ENCODE measurements at regions not wholly inside any gene's neighbourhood (a gene's known extent, or its start where the extent isn't known, plus 50 kb on each side); places are given as distances from the start of the nearest gene placed in this dataset.

DNA sequence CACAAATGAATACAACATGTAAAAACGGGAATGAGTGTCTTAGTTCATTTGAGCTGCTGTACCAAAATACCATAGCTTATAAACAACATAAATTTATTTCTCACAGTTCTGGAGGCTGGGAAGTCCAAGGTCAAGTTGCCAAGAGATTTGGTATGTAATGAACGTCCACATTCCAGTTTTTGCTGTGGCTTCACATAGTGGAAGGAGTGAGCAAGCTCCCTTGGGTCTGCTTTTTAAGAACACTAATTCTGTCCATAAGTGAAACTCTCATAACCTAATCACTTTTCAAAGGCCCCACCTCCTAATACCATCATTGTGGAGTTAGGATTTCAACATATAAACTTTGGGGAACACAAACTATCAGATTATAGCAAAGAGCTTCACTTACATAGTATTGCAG lies 1189.6 kb downstream of the PCDH9 start:
- ChIA-PET CTCF (no interaction called here), POLR2A (ENCODE audit: unreplicated experiment) (no interaction called here)
- intact Hi-C loops (cut with micrococcal nuclease) = no loop called here
- no peak overlapping the region for H3K56ac ChIP-seq (ENCODE audit: extremely low read depth, insufficient read depth, low read length)
- BruUV-seq (replicated peaks) = no TSS peak
- H4K91ac ChIP-seq (ENCODE audit: insufficient read depth, low read depth, low read length) = no peak overlapping the region
- no peak overlapping the region for H2BK5ac ChIP-seq (ENCODE audit: low read depth, low read length, poor library complexity, severe bottlenecking)
- no peak overlapping the region for H3K4me3 ChIP-seq (ENCODE audit: insufficient read depth, low read depth, low read length)
- H4K5ac ChIP-seq (ENCODE audit: low read depth, low read length) = no peak overlapping the region
- no peak overlapping the region for H3K4ac ChIP-seq (ENCODE audit: low read depth, low read length)
- no peaks in the 10 kb centered on the region for H3K27me3 ChIP-seq (ENCODE audit: control insufficient read depth, insufficient read depth, low read length)
- no peaks in the 10 kb centered on the region for H3K4me1 ChIP-seq (ENCODE audit: control insufficient read depth, insufficient read depth, low read length)
- ATAC-seq (ENCODE audit: low read depth) (no peak), DNase-seq (no peak)
- dilution Hi-C loops (cut with HindIII; ENCODE audit: low sequenced_read_pairs, unreplicated experiment) = no loop called here
- no peak overlapping the region for H3K14ac ChIP-seq (replicated peaks; ENCODE audit: low read depth, low read length)
- H3K27ac ChIP-seq (ENCODE audit: insufficient read depth, low read length) = no peak overlapping the region
- no peak overlapping the region for H2AK5ac ChIP-seq (ENCODE audit: low read depth, low read length)
- H2AK9ac ChIP-seq (replicated peaks; ENCODE audit: low read depth, low read length, poor library complexity) = no peak overlapping the region
- no peaks in the 10 kb centered on the region for H3K9me3 ChIP-seq (ENCODE audit: control insufficient read depth, insufficient read depth, low read length)
- H4K20me1 ChIP-seq (ENCODE audit: insufficient read depth, low read length) = no peaks in the 10 kb centered on the region
- H2BK15ac ChIP-seq (ENCODE audit: low read depth, low read length) = no peak overlapping the region
- H3K9me1 ChIP-seq (ENCODE audit: insufficient read depth, low read length) = no peaks in the 10 kb centered on the region; the same call in 1 of the 2 replicates
- H4K8ac ChIP-seq (ENCODE audit: low read depth in 2 of 2, low read length in 2 of 2) = no peak overlapping the region
- no peak overlapping the region for H2BK20ac ChIP-seq (ENCODE audit: low read depth, low read length)
- no peak overlapping the region for H3K9ac ChIP-seq (ENCODE audit: low read depth, low read length)
- H2BK120ac ChIP-seq (ENCODE audit: low read depth, low read length) = no peak overlapping the region
- no peak overlapping the region for H3K23ac ChIP-seq (ENCODE audit: low read depth, low read length)
- in situ Hi-C loops (cut with MboI; ENCODE audit: low sequenced_read_pairs) = no loop called here
- H3K4me2 ChIP-seq (ENCODE audit: low read depth, low read length) = no peak overlapping the region
- H2AFZ ChIP-seq (replicated peaks; ENCODE audit: low read length, poor library complexity) = no peak overlapping the region
- no peaks in the 10 kb centered on the region for H3K36me3 ChIP-seq (ENCODE audit: control insufficient read depth, insufficient read depth, low read length)
- WGBS, 2 experiments (ENCODE audit: extremely low coverage in 2 of 2, insufficient read length in 1 of 2) = no CpG with 5 or more reads among the region's 2 CpGs
- TF ChIP-seq FOS (IDR thresholded peaks at IDR 0.05; ENCODE audit: low read depth, low read length) (no peak), MXI1 (IDR thresholded peaks at IDR 0.05; ENCODE audit: borderline replicate concordance, low read depth, low read length) (no peak), RAD21 (IDR thresholded peaks at IDR 0.05; ENCODE audit: low read length) (no peak), CHD1 (IDR thresholded peaks at IDR 0.05; ENCODE audit: low read depth, low read length) (no peak), POLR2A (IDR thresholded peaks at IDR 0.05; ENCODE audit: low read depth, low read length) (no peak), MAZ (IDR thresholded peaks at IDR 0.05; ENCODE audit: borderline replicate concordance, low read depth, low read length) (no peak), MAFK (IDR thresholded peaks at IDR 0.05; ENCODE audit: low read depth, low read length) (no peak)
- no peaks in the 10 kb centered on the region for H3K79me1 ChIP-seq (ENCODE audit: low read depth in 1 of 2, low read length in 2 of 2)
- no peak overlapping the region for H3K18ac ChIP-seq (ENCODE audit: low read depth, low read length)
